ENCODE measurements at regions not wholly inside any gene's neighbourhood (a gene's known extent, or its start where the extent isn't known, plus 50 kb on each side); places are given as distances from the start of the nearest gene placed in this dataset.

DNA sequence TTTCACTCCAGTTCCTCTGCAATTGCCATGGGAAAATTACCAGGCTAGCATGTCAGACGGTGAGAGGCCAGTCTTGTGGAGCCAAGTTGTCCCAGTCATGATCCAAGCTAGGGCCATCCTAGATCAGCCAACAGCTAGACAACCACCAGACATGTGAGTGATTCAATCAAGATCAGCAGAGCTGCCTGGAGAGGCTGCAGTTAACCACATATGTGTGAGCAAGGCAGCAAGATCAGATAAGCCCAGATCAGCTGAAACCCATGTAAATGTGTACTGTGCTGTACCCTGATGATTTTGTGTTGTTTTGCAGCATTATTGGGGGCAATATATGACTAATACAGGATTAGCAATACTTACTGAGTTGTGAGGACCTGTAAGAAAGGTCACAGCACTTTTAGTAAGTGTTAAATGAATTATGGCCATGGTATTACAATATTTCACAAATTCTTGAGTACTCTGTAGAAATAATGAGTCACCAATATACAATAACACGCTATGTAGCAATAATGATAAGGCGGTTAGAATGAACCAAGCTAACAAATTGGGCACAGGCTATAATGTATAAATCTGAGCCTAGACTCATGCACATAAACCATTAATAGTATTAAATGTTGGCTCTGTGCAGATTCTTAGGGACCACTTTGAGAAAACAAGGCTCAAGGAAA is 91.4 kb downstream of the SUDS3 start:
- H3K4me3 ChIP-seq (ENCODE audit: low read depth, low read length): no peak overlapping the region
- no peak for DNase-seq (ENCODE audit: low read depth)

DNA sequence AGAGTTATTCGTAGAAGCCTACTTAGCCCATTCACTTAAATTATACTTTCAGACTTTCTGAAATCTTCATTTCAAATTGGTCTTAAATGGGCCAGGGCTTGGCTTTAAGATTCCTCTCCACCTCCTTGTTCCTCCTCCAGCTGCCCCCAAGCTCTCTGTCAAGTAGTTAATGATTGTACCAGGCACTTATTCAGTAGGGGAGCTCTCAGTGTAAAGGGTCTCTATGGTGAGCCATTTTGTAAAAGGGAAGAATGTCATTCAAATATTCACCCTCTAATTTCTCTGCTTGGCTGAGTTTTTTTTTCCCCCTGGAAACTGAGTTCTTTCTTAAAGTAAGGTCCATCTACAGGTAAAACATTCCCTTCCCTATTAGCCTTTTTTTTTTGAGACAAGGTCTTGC is 96.6 kb downstream of the SUDS3 start:
- TF ChIP-seq, protein P1, sequence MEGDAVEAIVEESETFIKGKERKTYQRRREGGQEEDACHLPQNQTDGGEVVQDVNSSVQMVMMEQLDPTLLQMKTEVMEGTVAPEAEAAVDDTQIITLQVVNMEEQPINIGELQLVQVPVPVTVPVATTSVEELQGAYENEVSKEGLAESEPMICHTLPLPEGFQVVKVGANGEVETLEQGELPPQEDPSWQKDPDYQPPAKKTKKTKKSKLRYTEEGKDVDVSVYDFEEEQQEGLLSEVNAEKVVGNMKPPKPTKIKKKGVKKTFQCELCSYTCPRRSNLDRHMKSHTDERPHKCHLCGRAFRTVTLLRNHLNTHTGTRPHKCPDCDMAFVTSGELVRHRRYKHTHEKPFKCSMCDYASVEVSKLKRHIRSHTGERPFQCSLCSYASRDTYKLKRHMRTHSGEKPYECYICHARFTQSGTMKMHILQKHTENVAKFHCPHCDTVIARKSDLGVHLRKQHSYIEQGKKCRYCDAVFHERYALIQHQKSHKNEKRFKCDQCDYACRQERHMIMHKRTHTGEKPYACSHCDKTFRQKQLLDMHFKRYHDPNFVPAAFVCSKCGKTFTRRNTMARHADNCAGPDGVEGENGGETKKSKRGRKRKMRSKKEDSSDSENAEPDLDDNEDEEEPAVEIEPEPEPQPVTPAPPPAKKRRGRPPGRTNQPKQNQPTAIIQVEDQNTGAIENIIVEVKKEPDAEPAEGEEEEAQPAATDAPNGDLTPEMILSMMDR (IDR thresholded peaks at IDR 0.05; ENCODE audit: insufficient read depth, low read length): no peak
- no peak for DNase-seq (ENCODE audit: low read depth)
- no peak overlapping the region for H3K4me3 ChIP-seq (ENCODE audit: low read depth, low read length)

More for the DNA sequence above, 91.4 kb downstream of the SUDS3 start:
- TF ChIP-seq, protein P1 (IDR thresholded peaks at IDR 0.05; ENCODE audit: insufficient read depth, low read length): no peak

DNA sequence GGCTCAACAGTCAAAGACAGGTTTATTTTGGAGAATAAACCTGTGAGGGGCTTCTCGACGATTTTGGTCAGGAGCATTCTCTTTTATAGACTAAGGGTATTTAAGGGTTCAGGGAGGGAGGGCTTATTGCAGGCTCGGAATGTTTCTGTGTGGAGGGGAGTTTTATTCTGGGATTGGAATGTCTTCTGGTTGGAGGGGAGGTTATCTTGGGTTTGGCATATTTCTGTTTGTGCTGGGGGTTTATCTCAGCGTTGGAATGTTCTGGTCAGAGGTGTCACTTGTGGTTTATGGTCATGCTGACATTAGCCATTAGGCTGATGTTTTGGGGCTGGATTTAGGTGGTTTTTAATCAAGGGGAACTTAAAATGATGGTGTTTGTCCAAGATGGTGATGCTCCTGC is 103.9 kb downstream of the SUDS3 start:
- no peak overlapping the region for H3K4me3 ChIP-seq (ENCODE audit: low read depth, low read length)
- no peak for DNase-seq (ENCODE audit: low read depth)
- TF ChIP-seq, protein P1 (IDR thresholded peaks at IDR 0.05; ENCODE audit: insufficient read depth, low read length): no peak

DNA sequence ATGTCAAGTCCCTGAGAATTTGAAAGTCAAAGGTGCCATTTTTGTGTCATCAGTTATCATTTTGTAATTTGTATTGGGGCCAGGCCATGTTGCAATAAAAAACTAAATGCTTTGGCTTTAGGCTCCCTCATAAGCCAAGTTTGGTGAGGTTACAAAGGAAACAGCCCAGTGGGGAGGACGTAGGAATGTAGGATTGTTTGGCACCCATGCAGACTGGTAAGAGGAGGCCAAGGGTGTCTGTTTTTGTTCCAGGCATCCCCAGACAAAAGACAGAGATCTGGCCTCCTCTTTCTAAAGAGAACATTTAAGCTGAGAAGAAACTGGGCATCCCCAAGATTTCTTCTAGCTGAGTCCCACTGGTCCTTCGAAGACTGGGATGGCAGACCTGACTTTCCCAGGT is 111.7 kb downstream of the SUDS3 start:
- DNase-seq (ENCODE audit: low read depth): no peak
- TF ChIP-seq, protein P1 (IDR thresholded peaks at IDR 0.05; ENCODE audit: insufficient read depth, low read length): no peak
- no peak overlapping the region for H3K4me3 ChIP-seq (ENCODE audit: low read depth, low read length)

DNA sequence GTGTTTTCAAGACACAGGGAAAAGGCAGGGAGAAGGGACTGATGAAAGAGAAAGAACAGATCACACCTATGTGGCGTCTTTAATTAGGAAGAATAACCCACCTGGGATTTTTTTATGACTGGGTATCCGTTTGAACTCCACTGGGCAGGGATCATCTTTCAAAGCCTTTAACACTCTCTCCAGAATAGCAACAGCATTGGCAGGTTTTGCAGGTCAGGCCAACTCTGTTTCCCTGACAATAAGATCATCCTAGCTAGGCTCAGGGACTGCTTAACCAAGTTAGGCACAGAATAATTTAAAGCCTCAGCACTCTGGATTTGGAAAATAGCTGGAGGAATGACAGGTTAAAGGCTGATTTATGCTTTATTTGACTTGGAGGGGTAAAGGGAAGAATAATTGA is 117.6 kb downstream of the SUDS3 start:
- H3K4me3 ChIP-seq (ENCODE audit: low read depth, low read length): no peak overlapping the region
- DNase-seq (ENCODE audit: low read depth): no peak
- TF ChIP-seq, protein P1 (IDR thresholded peaks at IDR 0.05; ENCODE audit: insufficient read depth, low read length): no peak

DNA sequence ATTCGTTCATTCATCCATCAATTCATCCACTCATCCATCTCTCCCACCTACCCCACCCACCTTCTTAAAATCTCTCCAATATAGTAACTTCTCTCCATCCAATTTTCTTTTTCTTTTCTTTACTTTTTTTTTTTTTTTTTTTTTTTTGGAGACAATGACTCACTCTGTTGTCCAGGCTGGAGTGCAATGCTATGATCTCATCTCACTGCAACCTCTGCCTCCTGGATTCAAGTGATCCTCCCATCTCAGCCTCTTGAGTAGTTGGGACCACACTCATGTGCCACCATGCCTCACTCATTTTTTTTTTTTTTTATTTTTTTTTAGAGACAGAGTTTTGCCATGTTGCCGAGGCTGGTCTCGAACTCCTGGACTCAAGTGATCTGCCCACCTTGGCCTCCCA is 118.4 kb downstream of the SUDS3 start:
- TF ChIP-seq, protein P1 (IDR thresholded peaks at IDR 0.05; ENCODE audit: insufficient read depth, low read length): no peak
- no peak overlapping the region for H3K4me3 ChIP-seq (ENCODE audit: low read depth, low read length)
- DNase-seq (ENCODE audit: low read depth): no peak

DNA sequence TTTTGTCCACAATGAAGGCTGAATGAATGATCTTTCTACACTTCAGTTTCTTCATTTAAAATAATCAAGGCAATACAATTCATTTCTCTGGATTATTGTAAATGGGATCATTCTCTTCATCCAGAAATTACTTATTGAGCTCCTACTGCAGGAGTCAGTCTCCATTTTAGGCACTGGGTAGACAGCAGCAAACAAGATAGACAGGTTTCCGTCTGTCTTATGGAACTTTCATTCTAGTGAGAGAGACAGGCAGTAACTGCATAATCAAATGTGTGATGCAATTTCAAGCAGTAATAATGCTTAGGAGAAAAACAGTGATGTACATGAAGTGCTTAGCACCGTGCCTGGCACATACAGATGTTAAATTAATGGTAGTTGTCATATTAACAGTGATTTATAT is 118.9 kb downstream of the SUDS3 start:
- no peak overlapping the region for H3K4me3 ChIP-seq (ENCODE audit: low read depth, low read length)
- DNase-seq (ENCODE audit: low read depth): no peak
- TF ChIP-seq, protein P1 (IDR thresholded peaks at IDR 0.05; ENCODE audit: insufficient read depth, low read length): no peak

Data from fibroblast of the aortic adventitia (primary cell).